HL-60 (cell line): ENCODE measurements at regions not wholly inside any gene's neighbourhood (a gene's known extent, or its start where the extent isn't known, plus 50 kb on each side); places are given as distances from the start of the nearest gene placed in this dataset.

Experiments
- CTCF ChIP-seq: IDR thresholded peaks from one replicate; pipeline ENCODE4 v1.5.1; 2011; ENCODE audit warnings: low read length, control low read depth, inconsistent platforms; ENCODE audit not compliant: insufficient read depth
- GABPA ChIP-seq: IDR thresholded peaks from 2 replicates; pipeline ENCODE4 v1.6.1; 2012; ENCODE audit warnings: low read depth
- POLR2AphosphoS5 ChIP-seq: IDR thresholded peaks from 2 replicates; pipeline ENCODE4 v1.6.1; 2012; ENCODE audit warnings: low read depth
- SPI1 ChIP-seq: IDR thresholded peaks from 2 replicates; pipeline ENCODE4 v1.6.1; 2012; ENCODE audit warnings: low read depth, mild to moderate bottlenecking, borderline replicate concordance
- TF ChIP-seq, protein P1 (sequence below): IDR thresholded peaks from 2 replicates; pipeline ENCODE4 v1.6.1; 2012; ENCODE audit warnings: low read depth; ENCODE audit not compliant: insufficient replicate concordance

DNA sequence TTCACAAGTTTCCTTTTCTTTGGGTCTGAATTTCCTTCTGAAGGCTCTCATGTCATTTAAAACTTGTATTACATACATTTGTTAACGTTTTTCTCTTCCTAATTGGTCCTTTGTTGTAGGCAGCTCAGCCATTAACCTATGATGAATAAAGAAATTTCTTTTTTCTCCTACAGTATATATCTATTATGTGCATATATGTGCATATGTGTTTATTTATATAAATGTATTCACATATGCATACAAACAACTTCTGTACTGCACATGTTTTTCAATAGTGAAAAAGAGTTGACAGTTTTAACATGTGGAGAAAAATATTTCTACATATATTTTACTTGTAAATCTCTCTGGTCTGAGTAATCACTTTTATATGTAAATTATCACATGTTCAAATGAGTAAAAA is 1674.9 kb upstream of the PCDH20 start:
- TF ChIP-seq CTCF, result no peak
- no peak for TF ChIP-seq POLR2AphosphoS5
- TF ChIP-seq, protein P1, sequence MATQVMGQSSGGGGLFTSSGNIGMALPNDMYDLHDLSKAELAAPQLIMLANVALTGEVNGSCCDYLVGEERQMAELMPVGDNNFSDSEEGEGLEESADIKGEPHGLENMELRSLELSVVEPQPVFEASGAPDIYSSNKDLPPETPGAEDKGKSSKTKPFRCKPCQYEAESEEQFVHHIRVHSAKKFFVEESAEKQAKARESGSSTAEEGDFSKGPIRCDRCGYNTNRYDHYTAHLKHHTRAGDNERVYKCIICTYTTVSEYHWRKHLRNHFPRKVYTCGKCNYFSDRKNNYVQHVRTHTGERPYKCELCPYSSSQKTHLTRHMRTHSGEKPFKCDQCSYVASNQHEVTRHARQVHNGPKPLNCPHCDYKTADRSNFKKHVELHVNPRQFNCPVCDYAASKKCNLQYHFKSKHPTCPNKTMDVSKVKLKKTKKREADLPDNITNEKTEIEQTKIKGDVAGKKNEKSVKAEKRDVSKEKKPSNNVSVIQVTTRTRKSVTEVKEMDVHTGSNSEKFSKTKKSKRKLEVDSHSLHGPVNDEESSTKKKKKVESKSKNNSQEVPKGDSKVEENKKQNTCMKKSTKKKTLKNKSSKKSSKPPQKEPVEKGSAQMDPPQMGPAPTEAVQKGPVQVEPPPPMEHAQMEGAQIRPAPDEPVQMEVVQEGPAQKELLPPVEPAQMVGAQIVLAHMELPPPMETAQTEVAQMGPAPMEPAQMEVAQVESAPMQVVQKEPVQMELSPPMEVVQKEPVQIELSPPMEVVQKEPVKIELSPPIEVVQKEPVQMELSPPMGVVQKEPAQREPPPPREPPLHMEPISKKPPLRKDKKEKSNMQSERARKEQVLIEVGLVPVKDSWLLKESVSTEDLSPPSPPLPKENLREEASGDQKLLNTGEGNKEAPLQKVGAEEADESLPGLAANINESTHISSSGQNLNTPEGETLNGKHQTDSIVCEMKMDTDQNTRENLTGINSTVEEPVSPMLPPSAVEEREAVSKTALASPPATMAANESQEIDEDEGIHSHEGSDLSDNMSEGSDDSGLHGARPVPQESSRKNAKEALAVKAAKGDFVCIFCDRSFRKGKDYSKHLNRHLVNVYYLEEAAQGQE, result no peak
- no peak for TF ChIP-seq GABPA
- no peak for TF ChIP-seq SPI1
